Eye (tissue), 1 donor: ENCODE measurements at regions not wholly inside any gene's neighbourhood (a gene's known extent, or its start where the extent isn't known, plus 50 kb on each side); places are given as distances from the start of the nearest gene placed in this dataset.

Experiments
- DNase-seq: peaks from one replicate; pipeline ENCODE4 v3.0.0-alpha.2; 2015

DNA sequence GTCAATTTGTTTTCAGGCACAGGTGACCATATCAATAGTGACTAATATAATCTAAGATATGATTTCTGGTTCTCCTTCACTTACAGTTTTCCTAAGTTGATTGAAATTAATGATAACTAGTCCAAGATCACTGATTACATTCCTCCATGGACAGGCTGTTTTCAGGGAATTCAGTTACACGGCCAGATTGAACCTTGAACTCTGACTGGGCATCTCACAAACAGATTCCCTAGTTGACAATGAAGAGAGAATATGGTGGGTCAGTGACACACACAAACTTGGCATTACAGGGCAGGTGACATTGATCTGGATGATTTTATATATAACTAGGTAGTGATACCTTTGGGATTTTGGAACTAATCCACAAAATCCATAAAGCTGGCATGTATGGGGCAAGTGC, 110.2 kb upstream of the EGR2 start:
- DNase-seq = no peak

- DNase-seq = no peak
Measured at GRCh38 chr10:62924344-62924748, 108.2 kb upstream of the EGR2 start.

DNA sequence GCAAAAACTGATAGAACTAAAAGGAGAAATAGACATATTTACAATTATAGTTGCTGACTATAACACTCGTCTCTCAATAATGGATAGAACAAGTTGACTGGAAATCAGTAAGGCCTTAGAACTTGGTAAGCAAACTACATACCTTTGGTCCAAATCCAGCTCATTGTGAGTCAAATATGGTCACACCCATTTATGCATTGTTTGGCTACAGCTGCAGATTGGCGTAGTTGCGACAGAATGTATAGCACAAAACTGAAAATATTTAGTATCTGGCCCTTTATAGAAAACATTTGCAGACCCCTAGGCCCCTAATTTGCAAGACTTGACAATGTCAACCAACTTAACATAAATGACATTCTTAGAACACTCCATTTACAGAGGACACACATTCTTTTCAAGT, 103.6 kb upstream of the EGR2 start:
- no peak for DNase-seq

- no peak for DNase-seq
Measured at GRCh38 chr10:62917475-62918238, 101.5 kb upstream of the EGR2 start.

GRCh38 chr10:62916141-62916603, 100.0 kb upstream of the EGR2 start:
- no peak for DNase-seq

DNA sequence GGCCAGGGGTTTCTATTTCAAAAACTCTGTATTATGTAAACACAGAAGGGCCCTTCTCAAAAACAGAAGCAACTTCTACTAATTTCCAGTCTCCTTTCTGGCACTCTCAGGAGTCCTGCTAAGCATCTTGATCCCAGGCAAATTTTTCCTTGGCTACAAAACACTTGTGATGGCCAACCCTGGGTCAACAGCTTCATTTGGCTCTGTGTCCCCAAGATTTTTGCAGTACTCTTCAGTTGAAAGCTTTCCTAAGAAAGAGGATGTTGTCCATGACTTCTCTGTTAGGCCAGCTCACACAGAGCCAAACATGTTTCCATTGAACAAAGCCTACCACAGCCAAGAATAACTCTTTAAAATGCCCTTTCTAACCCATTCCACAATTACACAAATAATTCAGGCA, 99.0 kb upstream of the EGR2 start:
- DNase-seq = no peak

GRCh38 chr10:62912086-62912485, 95.9 kb upstream of the EGR2 start:
- DNase-seq = no peak

- DNase-seq = peak; percentile 46
Measured at GRCh38 chr10:62911210-62911963, 95.2 kb upstream of the EGR2 start.

DNA sequence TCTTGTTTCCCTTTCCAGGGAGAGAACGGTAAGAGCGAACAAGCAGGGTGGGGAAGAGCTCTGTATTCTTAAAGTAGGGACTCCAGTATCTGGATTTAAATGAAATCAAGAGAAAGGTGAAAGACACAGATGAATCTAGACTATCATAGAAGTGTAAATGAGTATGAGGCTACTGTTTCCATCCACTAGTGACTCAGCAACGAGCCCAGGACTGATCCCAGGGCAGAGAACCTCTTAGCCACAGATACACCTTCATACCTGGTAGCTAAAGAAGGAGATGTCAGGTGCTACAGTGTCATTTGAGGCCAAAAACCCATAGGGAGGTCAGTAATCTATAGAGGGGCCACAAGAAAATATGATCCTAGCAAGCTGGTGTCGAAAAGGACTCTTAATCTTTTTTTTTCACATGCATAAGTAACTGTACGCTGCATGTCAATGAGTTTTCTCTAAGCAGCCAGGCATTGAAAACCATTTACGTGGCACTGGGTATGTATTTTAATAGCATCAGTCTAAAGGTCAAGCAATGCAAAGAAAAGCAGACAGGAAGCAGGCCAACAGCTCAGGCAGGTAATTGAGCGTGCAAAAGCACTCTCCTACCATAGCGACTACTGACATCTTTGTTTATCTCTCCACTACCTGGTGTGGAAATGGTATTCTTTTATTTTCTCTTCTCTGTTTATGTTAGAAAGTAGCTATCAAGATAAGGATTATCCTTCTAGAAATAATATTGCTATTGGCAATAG, 91.5 kb upstream of the EGR2 start:
- peak; percentile 23 for DNase-seq

- no peak for DNase-seq
Measured at GRCh38 chr10:62904281-62904875, 88.2 kb upstream of the EGR2 start.

GRCh38 chr10:62903828-62904227, 87.7 kb upstream of the EGR2 start:
- DNase-seq = no peak

DNA sequence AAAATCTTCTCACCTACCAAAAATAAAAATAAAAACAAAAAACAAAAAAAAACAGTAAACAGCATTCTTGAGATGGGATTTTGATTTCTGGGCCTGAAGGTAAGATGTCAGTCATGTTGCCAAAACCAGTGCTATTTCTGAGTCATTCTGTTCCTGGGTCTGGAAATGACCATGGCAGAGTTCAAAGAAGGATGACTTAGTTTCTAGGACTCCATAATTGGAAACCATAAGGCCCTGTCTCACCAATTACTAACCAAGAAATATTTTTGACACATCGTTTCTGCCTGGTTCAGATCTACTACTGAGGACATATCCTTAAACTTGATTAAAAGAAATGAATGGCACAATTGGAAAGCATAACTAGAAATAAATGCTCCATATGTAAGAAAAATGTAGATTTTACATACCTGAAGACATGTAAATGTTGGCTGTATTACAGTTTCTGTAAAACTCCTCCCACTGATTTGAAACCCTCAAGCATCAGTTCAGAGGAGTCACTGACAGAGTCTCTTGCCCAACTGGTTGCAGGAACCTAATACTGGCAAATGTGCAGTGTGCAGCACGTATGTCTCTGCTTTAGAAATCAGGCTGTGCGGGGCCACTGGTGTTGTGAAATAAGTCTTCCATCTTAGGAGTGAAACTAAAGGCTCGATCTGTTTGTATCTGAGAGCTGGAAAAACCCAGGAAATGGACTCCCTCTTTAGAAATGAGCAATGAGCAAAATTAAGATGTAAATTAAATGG, 84.8 kb upstream of the EGR2 start:
- DNase-seq = no peak

GRCh38 chr10:62899311-62899710, 83.1 kb upstream of the EGR2 start:
- no peak for DNase-seq

GRCh38 chr10:62895063-62895462, 78.9 kb upstream of the EGR2 start:
- no peak for DNase-seq

- no peak for DNase-seq
Measured at GRCh38 chr10:62894156-62894555, 78.0 kb upstream of the EGR2 start.

DNA sequence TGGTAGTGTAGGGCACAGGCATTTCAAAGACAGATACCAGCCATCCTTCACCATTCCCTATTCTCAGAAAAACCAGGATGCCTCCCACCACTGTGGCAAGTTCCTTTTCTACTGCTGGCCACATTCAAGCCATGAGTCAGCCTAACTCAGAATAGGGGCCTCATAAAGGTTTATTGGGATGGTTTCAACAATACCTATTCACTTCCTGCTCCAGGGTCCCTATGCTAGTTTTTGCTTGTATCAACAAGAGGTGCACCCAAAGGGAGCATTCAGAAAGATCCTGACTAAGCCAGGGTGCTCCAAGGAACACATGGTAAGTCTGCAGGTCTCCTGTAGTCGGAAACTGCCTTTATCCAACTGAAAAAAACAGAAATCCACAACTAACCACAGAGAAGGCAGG, 76.9 kb upstream of the EGR2 start:
- DNase-seq = no peak

DNA sequence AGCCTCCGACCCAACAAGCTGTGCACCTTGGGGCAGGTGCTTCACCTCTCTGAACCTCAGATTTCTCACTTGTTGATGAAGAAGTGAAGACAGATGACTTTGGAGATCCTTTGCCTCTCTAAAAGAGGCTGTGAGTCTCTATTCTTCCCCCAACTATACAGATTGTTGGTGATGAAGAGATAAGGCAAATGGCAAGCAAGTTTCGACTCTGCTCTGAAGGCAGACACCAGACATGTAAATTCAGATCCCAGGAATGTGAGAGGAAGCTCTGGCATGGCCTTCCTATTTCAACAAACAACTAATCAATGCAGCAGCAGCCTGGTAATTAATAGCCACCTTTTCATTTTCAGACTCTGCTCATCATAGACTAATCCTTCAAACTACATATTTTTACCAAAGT, 74.2 kb upstream of the EGR2 start:
- DNase-seq = no peak

GRCh38 chr10:62887642-62888041, 71.5 kb upstream of the EGR2 start:
- DNase-seq = no peak

GRCh38 chr10:62885684-62886461, 69.7 kb upstream of the EGR2 start:
- peak; percentile 3 for DNase-seq

DNA sequence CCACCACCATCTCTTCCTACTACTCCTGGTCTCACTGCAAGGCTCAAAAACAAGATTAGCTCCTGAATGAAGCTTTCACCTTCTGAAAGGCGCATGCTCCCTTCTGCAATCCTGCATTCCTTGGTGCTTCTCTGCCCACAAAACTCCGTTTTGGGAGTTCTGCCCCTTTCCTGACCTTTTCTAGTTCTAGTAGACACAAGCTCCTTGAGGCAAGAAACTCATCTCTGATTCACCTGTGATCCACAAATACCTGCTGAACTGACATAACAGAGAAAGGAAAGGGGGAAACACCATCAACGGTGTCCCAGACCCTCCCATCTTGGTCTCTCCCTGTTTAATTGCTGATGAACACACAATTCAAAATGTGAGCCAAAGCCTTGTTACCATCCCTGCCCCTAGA, 64.0 kb upstream of the EGR2 start:
- DNase-seq = no peak

GRCh38 chr10:62873866-62874265, 57.7 kb upstream of the EGR2 start:
- no peak for DNase-seq

DNA sequence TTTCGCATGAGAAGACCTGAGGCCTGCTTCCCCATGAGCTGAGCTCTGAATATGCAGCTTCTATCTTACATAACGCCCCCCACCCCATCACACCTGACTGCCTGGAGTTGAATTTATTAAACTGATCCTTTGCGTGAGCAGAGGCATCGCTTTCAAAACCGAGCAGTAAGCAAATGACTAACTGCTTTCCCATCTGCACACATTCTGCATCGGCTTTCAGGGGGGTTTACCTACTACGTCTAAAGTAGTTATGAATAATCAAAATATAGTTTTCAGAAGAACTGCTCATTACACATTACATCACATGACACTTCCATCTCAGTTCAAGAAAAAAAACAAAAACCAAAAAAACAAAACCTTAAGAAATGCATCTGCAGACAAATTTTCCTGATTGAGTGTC, 54.7 kb upstream of the EGR2 start:
- DNase-seq = no peak
